ENCODE measurements at regions not wholly inside any gene's neighbourhood (a gene's known extent, or its start where the extent isn't known, plus 50 kb on each side); places are given as distances from the start of the nearest gene placed in this dataset.

GRCh38 chr4:157574606-157575005, 354.1 kb downstream of the GRIA2 start:
- no peak for DNase-seq (ENCODE audit: low spot score)
- Histone ChIP-seq H3K36me3 (ENCODE audit: insufficient read depth, low read length) (no peaks in the 10 kb centered on the region), H4K20me1 (ENCODE audit: insufficient read depth, low read length) (no peaks in the 10 kb centered on the region), H3K9me2 (ENCODE audit: insufficient read depth, low read length) (no peaks in the 10 kb centered on the region), H2AFZ (ENCODE audit: low read length) (no peak overlapping the region), H3K9me3 (ENCODE audit: low read length) (no peaks in the 10 kb centered on the region), H3K4me3 (ENCODE audit: low read depth, low read length, poor library complexity, severe bottlenecking) (no peak overlapping the region), H3K4me1 (ENCODE audit: insufficient read depth, low read length, poor library complexity, severe bottlenecking) (no peaks in the 10 kb centered on the region), H3K4me2 (ENCODE audit: low read length) (no peak overlapping the region), H3K27ac (ENCODE audit: low read depth, low read length, poor library complexity, severe bottlenecking) (no peak overlapping the region), H3K79me2 (ENCODE audit: insufficient read depth, low read depth, low read length) (no peaks in the 10 kb centered on the region)
- CTCF ChIA-PET (ENCODE audit: unreplicated experiment): no interaction called here
- POLR2A ChIA-PET: interaction anchor here (0.6 to 1.1 kb wide), 2 partner anchors 11 to 72 kb away, joined by 3 read pairs; no protein-coding TSS in a partner anchor
- no TSS peak for BruUV-seq (replicated peaks)
- intact Hi-C loops (cut with micrococcal nuclease; ENCODE audit: unreplicated experiment): no loop called here
- TF ChIP-seq EZH2phosphoT487 (IDR thresholded peaks at IDR 0.05; ENCODE audit: borderline replicate concordance, low read depth, low read length) (no peak), CTCF (conservative IDR thresholded peaks at IDR 0.05; ENCODE audit: low read length) (no peak)

GRCh38 chr4:157572951-157573350, 352.4 kb downstream of the GRIA2 start:
- ChIA-PET CTCF (ENCODE audit: unreplicated experiment) (no interaction called here), POLR2A (no interaction called here)
- no TSS peak for BruUV-seq (replicated peaks)

GRCh38 chr4:157572284-157572683, 351.8 kb downstream of the GRIA2 start:
- H3K9me3 ChIP-seq (ENCODE audit: low read length): no peaks in the 10 kb centered on the region
- ChIA-PET POLR2A (no interaction called here), CTCF (ENCODE audit: unreplicated experiment) (no interaction called here)
- H3K79me2 ChIP-seq (ENCODE audit: insufficient read depth, low read depth, low read length): no peaks in the 10 kb centered on the region
- no peaks in the 10 kb centered on the region for H3K9me2 ChIP-seq (ENCODE audit: insufficient read depth, low read length)
- no peak overlapping the region for H3K27ac ChIP-seq (ENCODE audit: low read depth, low read length, poor library complexity, severe bottlenecking)
- H3K4me2 ChIP-seq (ENCODE audit: low read length): no peak overlapping the region
- TF ChIP-seq CTCF (conservative IDR thresholded peaks at IDR 0.05; ENCODE audit: low read length): no peak
- no peak for TF ChIP-seq EZH2phosphoT487 (IDR thresholded peaks at IDR 0.05; ENCODE audit: borderline replicate concordance, low read depth, low read length)
- no peak for DNase-seq (ENCODE audit: low spot score)
- no peak overlapping the region for H3K4me3 ChIP-seq (ENCODE audit: low read depth, low read length, poor library complexity, severe bottlenecking)
- intact Hi-C loops (cut with micrococcal nuclease; ENCODE audit: unreplicated experiment): no loop called here
- no peak overlapping the region for H2AFZ ChIP-seq (ENCODE audit: low read length)
- no TSS peak for BruUV-seq (replicated peaks)
- H3K4me1 ChIP-seq (ENCODE audit: insufficient read depth, low read length, poor library complexity, severe bottlenecking): no peaks in the 10 kb centered on the region
- H4K20me1 ChIP-seq (ENCODE audit: insufficient read depth, low read length): no peaks in the 10 kb centered on the region
- no peaks in the 10 kb centered on the region for H3K36me3 ChIP-seq (ENCODE audit: insufficient read depth, low read length)

More at GRCh38 chr4:157572951-157573350, 352.4 kb downstream of the GRIA2 start:
- Histone ChIP-seq H3K4me3 (ENCODE audit: low read depth, low read length, poor library complexity, severe bottlenecking) (no peak overlapping the region), H3K36me3 (ENCODE audit: insufficient read depth, low read length) (no peaks in the 10 kb centered on the region), H3K4me1 (ENCODE audit: insufficient read depth, low read length, poor library complexity, severe bottlenecking) (no peaks in the 10 kb centered on the region), H2AFZ (ENCODE audit: low read length) (no peak overlapping the region), H3K79me2 (ENCODE audit: insufficient read depth, low read depth, low read length) (no peaks in the 10 kb centered on the region), H3K4me2 (ENCODE audit: low read length) (no peak overlapping the region), H3K27ac (ENCODE audit: low read depth, low read length, poor library complexity, severe bottlenecking) (no peak overlapping the region), H3K9me3 (ENCODE audit: low read length) (no peaks in the 10 kb centered on the region), H3K9me2 (ENCODE audit: insufficient read depth, low read length) (no peaks in the 10 kb centered on the region), H4K20me1 (ENCODE audit: insufficient read depth, low read length) (no peaks in the 10 kb centered on the region)
- intact Hi-C loops (cut with micrococcal nuclease; ENCODE audit: unreplicated experiment): no loop called here
- DNase-seq (ENCODE audit: low spot score): no peak
- TF ChIP-seq EZH2phosphoT487 (IDR thresholded peaks at IDR 0.05; ENCODE audit: borderline replicate concordance, low read depth, low read length) (no peak), CTCF (conservative IDR thresholded peaks at IDR 0.05; ENCODE audit: low read length) (no peak)
